GM10266 (cell line): ENCODE measurements at regions not wholly inside any gene's neighbourhood (a gene's known extent, or its start where the extent isn't known, plus 50 kb on each side); places are given as distances from the start of the nearest gene placed in this dataset.

Experiments
- DNase-seq: peaks from one replicate; pipeline ENCODE4 v3.0.0; 2012; ENCODE audit errors: extremely low spot score
- CTCF ChIP-seq: IDR thresholded peaks from 2 replicates; pipeline ENCODE4 v1.5.1; 2012; ENCODE audit warnings: mild to moderate bottlenecking, low read depth; ENCODE audit not compliant: control insufficient read depth, insufficient read depth; ENCODE audit errors: missing control alignments

GRCh38 chr4:188717661-188718060 is 578.4 kb downstream of the TRIML1 start:
- no peak for DNase-seq
- TF ChIP-seq CTCF = no peak

GRCh38 chr4:188719794-188720193 is 580.6 kb downstream of the TRIML1 start:
- no peak for TF ChIP-seq CTCF
- DNase-seq = no peak

DNA sequence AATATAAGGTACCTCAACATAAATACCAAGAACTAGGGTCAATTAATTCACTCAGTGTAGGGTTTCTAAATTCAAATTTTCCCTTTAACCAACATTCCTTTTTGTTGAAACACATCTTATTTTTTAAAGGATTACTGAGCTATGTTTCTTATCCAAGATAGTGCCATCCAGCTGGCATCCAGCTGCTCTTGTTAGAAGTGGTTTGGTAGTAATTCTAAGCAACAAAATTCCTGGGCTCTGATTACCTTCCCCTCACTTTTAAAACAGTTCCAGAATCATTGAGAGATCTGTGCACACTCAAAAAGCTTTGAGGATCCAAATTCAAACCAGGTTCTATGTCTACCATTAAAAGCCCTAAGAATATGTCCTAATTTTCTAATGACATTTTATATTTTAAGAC is 583.7 kb downstream of the TRIML1 start:
- no peak for DNase-seq
- TF ChIP-seq CTCF = no peak

GRCh38 chr4:188727746-188728145 is 588.5 kb downstream of the TRIML1 start:
- no peak for DNase-seq
- no peak for TF ChIP-seq CTCF

GRCh38 chr4:188728359-188728758 is 589.1 kb downstream of the TRIML1 start:
- no peak for DNase-seq
- TF ChIP-seq CTCF = no peak

DNA sequence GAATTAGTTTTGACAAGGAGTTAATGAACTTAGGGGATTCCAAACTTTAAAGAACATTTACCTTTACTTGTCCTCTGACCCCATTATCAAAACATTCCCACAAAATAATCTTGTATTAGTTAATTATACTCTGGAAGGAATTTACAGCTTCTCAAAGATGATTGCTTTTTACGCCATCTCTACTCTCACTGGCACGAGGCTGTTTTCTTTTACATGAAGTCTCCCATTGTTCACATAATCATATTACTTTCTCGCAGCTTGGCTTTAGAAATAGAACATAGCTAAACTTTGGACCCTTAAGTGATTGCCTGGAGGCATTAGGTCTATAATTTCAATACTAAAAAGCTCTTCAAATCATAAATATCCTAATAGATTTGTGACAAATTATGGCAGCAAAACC is 592.9 kb downstream of the TRIML1 start:
- no peak for DNase-seq
- no peak for TF ChIP-seq CTCF

GRCh38 chr4:188735082-188735481 is 595.8 kb downstream of the TRIML1 start:
- no peak for DNase-seq
- no peak for TF ChIP-seq CTCF
